Activated CD4-positive, alpha-beta T cell treated with anti-CD3 and anti-CD28 coated beads for 24 hours (primary cell): ENCODE measurements at regions not wholly inside any gene's neighbourhood (a gene's known extent, or its start where the extent isn't known, plus 50 kb on each side); places are given as distances from the start of the nearest gene placed in this dataset.

Experiments used
- DNase-seq, 2 donors: peaks; one replicate each; pipeline ENCODE4 v3.0.0-alpha.2; 2020; ENCODE audit warnings: low read depth in 2 of 2

DNA sequence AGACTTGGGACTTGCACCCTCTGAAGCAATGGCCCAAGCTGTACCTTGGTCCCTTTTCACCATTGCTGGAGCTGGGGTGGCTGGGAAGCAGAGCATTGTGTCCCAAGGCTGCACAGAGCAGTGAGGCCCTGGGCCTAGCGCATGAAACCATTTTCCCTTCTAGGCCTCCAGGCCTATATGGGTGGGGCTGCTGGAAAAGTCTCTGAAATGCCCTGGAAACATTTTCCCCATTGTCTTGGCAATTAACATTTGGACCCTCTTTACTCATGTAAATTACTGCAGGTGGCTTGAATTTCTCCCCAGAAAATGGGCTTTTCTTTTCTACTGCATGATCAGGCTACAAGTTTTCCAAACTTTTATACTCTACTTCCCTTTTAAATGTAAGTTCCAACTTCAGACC, 510.5 kb downstream of the SLITRK6 start:
- no peak for DNase-seq

DNA sequence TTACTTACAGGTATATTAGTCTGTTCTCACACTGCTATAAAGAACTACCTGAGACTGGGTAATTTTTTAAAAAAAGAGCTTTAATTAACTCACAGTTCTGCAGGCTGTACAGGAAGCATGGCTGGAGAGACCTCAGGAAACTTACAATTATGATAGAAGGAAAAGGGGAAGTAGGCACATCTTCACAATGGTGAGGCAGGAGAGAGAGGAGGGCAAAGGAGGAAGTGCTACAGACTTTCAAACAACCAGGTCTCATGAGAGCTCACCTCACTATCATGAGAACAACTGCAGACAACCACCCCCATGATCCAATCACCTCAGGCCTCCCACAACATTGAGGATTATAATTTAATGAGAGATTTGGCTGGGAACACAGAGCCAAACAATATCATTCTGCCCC, 511.7 kb downstream of the SLITRK6 start:
- no peak for DNase-seq

DNA sequence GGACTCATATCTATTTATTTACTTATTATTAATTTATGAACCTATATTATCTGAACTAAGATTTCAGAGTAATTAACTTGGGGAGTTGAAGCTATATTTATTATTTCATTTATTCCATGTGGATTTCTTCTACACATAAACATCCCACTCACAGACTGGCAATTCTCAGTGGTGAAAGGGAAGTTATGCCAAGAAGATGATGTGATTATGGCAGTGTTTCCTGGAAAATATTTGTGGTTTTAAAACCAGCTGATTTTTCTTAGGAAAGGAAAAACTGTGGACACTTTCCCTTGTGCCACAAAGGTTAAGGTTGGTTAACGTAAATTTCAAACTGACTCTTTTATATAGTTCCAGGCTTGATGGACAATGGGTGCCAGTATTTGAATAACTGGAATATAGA, 513.1 kb downstream of the SLITRK6 start:
- no peak for DNase-seq

DNA sequence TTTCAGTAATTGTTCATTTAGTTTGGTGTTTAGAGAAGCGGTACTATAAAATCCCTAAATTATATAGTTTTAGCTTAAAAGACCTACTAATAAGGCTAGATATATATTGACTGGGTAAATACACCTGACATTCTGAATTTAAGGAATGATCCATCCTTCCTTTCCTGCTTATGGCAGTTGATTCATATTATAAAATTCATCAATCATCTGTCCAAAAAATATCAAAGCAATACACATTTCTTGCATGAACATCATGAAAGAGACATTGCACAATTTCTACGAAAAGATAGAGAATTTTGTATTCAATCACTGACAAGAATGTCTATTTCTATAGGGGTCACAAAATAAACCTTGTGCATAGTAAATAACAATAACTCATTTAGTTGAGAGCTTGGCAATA, 514.9 kb downstream of the SLITRK6 start:
- no peak for DNase-seq

DNA sequence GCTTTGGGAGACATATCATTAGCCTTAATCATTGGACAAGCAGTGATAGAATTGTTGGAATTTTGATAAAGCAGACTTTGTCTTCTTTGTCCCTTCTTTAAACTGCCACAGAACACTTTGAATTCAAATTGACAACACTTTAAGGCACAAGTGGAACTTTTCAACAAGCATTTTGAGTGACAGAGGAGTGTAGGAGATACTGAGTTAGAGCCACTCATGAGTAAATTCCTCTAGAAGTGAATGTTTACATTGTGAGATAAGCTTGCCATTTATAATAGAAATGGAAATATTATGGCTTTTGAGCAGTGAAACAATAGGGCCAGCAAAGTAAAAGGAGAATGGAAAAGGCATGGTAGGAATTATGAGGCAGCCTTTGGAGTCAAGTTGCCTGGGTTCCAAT, 515.8 kb downstream of the SLITRK6 start:
- no peak for DNase-seq

DNA sequence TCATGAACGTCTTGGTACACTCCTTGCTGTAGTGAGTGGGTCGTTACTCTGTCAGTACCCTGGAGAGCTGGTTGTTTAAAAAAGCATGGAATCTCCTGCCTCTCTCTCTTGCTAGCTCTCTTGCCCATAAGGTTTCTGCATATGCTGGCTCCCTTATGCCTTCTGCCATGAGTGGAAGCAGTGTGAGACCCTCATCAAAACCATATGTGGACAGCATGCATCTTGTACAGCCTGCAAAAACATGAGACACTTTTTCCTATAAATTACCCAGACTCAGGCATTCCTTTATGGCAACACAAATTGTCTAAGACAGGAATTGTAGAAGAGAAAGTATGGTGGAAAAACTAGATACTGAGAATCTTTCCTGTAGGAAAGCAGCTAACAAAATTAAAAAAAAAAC, 516.3 kb downstream of the SLITRK6 start:
- no peak for DNase-seq

DNA sequence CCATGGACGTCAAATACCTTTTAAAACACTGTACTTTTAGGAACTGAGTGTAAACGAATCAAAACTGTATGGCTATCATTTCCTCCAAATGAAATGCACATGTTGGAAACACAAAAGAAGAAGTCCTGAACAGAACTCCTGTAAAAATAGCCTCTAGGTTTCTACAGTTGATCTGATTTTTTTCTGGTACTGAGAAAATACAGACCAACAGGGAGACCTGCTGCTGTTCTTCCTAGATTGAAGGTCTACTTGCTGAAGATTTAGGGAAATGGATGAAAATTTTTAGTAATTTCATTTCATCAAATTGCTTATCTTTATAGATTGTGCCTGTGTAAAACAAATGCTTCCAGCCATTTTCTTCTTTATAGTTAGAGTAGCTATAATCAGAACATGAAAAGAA, 520.4 kb downstream of the SLITRK6 start:
- no peak for DNase-seq

DNA sequence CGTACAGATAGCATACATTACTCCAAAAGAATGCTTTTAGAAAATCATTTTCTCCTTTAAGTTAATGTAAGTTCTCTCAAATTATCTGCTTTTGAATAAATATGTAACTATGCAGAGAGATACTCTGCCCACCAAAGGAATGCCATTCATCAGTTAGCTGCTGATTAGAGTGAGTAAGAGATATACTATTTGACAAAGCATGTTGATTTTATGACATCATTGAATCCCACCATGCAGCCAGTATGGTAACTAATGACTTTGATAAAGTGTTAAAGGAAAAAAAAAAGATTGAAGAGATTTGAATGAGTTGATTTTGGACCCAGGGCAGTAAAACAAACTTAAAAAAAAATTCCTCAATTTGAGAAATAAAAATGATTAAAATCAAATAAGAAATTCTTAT, 521.5 kb downstream of the SLITRK6 start:
- DNase-seq = no peak

DNA sequence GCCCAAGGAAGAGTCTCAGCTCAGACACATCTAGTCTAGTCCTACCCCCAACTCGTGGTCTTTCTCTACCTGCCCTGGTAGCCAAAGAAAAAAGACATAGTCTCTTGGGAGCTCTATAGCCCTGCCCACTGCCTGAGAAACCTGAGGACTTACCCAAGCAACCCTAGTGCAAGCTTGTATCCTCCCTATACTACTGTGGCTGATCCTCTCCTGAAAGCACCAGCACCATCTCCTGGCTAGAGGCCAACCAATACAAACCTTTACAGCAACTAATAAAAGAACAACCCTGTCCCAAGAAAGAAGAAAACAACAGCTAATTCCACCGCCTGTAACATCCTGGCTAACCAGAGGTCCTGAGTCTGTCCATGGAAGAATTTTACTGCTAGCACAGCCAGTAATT, 532.4 kb downstream of the SLITRK6 start:
- no peak for DNase-seq

DNA sequence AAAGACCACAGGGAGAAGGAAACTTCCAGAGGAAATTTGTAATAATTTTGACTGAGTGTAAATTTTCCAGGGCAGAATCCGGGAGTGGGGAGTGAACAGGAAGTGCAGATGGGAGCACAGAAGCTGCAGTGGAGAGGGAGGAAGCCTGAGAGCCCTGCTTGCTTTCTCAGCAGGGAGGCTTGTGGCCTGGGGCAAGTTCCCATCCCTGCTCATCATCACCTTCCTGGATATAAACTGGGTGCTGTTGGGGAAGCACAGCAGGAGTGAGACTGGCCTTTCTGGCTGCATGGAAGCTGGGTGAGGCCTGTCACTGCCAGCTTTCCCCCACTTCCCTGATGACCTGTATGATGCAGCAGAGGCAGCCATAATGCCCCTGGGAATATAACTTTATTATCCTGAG, 532.9 kb downstream of the SLITRK6 start:
- no peak for DNase-seq

DNA sequence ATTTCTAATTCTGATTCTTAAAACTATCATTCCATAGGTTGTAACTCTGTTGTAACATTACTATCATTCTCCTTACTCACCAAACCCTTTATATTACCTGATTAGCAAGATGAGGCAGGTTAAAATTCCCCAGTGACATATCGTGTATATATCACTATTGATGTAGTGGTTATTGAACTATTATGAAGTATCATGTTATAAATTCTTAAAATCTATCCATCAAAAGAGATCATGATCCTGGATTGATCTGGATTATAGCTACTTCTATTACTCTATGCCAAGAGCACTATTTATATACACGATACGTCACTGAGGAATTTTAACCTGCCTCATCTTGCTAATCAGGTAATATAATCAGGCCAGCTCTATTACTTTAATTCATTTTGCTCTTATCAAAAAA, 533.9 kb downstream of the SLITRK6 start:
- no peak for DNase-seq

DNA sequence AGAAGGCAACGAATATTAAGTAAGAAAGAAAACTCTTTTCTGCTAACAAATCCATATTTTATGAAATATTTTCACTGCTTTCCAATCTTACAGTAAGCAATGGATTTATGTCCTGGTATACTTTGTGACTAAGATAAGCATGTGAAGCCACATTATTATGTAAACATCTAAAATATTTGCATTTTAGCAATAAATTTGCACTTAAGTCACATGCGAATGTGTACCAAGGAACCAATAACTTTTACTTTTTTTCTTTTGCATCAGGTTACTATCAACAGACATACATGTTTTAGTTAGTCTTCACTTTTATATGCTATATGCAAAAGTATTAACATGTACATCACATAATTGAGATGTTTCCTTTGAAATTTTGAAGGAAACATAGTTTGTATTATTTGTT, 536.7 kb downstream of the SLITRK6 start:
- DNase-seq = no peak

DNA sequence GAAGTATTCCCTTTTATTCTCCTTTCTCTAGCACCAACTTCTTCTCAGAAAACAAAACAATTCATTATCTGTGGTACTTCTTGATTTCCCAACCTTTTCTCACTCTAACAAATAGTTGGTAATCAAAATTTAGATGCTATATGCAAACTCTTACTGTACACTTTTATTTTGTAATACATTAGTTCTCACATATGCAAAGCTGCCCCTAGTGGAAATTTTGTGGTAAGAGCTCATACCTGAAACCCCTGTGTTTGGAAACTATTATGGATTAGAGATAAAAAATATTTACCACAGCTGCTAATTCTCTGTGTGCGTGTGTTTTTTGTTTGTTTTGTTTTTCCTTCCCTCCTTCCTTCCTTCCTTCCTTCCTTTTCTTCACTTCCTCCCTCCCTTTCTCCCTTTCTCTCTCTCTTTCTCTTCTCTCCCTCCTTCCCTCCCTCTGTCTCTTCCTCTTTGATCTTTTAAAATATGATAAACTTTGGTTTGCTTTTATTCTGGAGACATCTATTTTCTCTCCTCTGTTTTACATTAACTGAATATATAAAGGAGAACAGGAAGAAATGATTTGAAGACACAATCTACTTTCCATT, 537.4 kb downstream of the SLITRK6 start:
- DNase-seq = no peak

DNA sequence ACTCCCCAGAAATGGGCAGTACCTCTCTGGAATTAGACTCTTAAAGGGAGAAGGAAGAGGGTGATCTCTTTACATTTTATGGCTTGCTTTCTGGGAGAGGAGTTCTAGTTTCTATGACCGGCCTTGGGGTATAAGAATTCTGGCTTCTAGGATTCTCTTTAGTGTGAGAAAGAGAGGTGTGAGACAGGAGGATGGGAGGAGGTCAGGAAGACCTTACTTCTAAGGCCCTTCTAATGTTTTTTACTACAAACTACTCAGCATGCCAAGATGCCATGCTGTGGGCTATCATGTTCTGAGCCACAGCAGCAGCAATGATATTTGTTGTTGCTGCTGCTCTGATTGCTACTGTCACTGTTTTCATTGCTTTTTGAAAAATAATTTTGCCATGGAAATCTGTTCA, 538.3 kb downstream of the SLITRK6 start:
- no peak for DNase-seq

DNA sequence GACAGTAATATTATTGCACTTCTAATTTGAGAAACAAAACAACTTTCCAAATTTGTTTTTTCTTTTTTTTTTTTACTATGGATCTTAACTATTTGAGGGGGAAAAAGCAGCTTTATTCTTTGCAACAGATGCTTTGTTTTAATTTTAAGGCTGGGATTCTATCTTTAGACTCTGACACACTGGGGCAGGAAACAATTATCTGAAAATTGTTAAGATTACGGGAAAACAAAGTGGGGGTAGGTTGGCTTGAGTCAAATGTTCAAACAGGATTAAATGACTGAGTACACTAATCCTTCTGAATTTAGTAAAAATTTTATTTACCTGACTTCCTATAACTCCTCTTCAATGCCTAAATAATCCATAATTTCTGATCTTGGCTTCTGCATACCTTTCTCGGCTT, 543.2 kb downstream of the SLITRK6 start:
- no peak for DNase-seq

DNA sequence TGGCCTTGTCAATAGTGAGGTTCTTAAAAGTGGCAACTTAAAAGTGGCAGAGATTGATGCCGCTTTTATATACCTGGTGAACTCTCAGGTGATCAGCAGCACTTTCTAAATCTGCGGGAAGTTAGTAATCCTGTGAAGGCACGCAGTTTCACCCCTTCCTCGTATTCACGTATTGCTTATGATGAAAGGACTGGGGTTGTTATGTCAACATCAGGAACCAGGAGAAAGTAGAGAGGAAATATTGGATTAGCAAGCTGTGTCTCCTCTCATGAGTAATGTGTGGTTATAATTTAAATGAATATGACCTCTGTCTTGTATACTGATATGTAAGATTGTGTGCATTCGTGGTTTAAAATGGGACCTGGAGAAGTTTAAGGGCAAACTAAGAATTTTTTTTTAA, 544.6 kb downstream of the SLITRK6 start:
- no peak for DNase-seq

DNA sequence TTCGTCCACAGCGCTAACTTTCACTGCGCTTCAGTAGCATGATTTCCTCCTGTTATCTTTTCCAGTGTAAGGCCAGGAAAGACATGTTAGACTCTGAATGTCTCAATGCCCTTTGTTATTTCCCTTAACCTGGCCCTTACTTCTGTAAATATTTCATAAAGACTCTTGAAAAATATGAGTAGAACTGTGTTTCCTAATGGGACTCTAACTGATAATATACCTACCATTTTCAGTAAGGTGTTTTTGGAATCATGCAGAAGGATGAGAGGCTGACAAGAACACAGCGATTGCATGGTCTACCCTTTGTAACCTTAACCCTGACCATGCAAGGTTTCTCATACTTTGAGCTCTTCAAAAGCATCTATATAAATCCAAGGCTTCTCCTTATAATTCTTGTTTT, 550.1 kb downstream of the SLITRK6 start:
- DNase-seq = no peak

DNA sequence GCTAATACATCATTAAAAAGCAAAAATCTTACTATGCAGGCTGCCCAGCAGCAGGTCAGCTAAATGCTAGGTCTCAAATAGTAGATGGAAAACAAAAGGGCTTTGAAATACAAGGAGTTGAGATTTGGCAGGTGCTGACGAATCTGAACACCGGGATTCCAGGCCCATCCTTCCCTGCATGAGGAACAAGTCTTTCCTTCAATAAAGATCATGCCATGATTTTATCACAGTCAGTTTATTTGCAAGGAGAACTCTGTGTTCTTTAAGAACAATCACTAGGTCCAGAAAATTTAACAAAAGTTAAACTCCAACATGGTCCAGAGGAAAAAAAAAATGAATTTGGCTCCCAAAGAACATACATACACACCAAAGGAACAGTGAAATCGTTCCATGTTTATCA, 551.4 kb downstream of the SLITRK6 start:
- DNase-seq = no peak

DNA sequence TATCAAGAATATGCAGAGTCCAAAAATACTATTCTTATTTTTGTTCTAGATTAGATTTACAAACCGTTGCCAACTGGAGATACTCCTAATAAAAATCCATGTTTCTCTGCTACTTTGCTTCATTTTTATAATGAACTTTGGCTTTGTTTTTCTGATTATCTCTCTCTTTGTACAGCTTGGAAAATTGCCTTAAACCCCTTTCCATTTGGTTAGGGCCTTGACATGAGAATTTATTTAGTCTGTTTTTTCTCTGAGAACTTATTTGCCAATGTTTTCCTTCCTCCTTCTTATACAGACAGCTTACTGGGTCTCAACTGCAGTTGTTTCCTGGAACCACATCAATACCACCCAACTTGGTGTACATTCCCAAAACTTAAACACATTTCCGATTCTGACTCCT, 555.4 kb downstream of the SLITRK6 start:
- no peak for DNase-seq

DNA sequence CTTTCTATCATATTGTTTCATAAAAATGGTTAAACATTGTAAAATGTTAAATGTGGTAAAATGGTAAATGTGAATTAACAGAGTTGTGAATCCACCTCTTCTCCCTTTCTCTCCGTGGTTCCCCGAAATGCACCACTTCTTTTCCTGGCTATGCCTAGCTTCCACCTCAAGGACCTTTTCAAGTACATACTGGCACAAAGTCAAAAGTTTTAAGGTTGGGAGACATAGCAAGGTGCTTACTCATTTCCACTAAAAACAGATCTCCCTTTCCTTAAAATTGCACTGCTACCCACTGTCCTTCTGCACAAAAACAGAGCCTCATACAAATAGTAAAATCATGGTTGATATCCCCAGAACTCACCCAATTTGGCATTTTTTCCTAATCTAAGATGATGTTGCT, 558.2 kb downstream of the SLITRK6 start:
- no peak for DNase-seq

DNA sequence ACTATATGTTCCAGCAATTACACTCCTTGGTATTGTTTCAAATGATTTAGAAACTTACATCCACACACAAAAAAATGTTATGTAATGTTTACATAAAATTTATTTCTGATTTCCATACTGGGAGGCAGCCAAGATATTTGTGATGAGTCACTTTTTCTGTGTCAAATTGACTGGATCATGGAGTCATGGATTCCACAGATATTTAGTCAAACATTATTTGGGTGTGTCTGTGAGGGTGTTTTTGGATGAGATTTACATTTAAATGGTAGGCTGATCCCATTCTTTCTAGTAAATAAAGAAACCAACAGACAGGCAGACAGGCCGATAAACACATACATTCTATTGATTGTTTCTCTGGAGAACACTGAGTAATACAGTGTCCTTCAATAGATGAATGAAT, 562.8 kb downstream of the SLITRK6 start:
- DNase-seq = no peak

DNA sequence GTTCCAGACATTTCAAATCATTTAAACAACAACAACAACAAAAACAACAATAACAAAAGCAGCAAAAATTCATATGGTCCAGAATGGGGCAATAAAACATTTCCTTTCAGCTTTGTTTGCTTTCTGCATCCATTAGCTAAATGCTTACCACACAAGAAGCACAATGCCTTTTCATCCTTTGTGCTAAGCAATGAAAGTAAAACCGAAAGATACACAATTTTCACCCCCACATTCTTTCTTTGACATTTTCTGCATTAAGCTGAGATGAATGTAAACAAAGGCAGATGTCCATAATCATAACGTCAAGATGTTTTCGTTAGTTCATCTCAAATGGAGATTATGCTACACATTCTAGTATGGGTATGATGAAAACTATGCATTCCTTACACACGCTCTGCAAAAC, 568.5 kb downstream of the SLITRK6 start:
- no peak for DNase-seq

DNA sequence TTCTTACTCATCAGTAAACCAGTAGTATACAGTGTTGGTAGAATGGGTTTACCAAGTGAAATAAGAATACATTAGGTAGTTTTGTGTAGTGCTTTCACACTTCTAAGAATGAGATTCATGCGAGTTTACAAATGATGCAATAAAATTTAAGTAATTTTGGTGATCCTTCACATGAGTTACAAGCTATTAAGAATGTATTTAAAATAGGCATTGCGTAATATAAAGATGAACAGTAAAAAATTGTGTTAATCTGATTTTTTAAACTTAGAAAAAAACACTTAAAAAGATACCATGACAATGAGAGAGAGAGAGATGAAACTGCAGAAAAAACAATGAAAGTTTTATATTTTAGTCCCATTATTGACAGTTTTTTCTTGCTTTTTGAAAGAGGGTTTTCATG, 570.5 kb downstream of the SLITRK6 start:
- no peak for DNase-seq

DNA sequence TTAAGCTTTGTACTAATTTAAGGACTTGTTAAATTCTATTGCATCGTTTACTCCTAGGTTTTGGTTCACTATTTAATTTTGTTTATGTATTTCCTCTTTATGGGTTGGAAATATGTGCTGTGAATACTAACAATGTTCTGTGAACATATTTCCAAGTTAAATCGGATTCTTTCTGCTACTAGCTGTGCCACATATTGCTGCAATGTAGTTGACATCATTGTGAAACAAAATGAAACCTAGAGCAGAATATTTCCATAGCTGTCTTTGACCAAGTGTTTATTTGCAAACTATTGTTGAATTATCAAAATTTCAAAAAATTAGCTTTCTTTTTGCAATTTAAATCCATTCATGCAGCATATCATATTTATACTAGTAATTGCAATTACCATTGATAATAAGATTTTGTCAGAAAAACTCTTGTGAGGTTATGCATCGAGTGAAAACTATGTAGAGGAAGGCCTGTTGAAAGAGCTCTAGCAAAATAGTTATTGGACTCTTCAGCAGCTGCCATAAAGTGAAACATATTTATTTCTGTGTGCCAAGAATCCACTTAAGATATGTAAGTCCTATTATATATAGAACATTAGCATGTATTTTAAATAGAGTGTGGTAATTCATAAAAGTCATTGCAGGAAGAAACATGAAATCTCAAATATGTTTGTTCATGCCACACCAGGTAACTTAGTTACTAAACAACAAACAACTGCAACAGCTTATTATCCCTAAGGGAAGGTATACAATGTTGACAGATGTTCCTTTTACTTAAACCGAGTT, 575.1 kb downstream of the SLITRK6 start:
- no peak for DNase-seq
